Lower leg skin (tissue), 4 donors: ENCODE measurements at regions not wholly inside any gene's neighbourhood (a gene's known extent, or its start where the extent isn't known, plus 50 kb on each side); places are given as distances from the start of the nearest gene placed in this dataset.

ENCODE experiments used
- DNase-seq, 2 donors: peaks; one replicate each; pipeline ENCODE4 v3.0.0-alpha.2; 2019; ENCODE audit warnings: low spot score in 2 of 2
- H3K4me3 ChIP-seq: fragments of 200-600 bp; sonication (generic); 2 replicates; pipeline ENCODE4 v1.5.1; 2017; ENCODE audit warnings: mild to moderate bottlenecking, low read depth; ENCODE audit not compliant: poor library complexity, severe bottlenecking
- POLR2A ChIP-seq, 2 donors: fragments of 450-650 bp; IDR thresholded peaks; one replicate each; pipeline ENCODE4 v1.6.1; 2016 to 2017; ENCODE audit warnings: antibody characterized with exemption in 2 of 2, mild to moderate bottlenecking in 1 of 2, moderate library complexity in 1 of 2
- WGBS, 2 donors: methylation state at CpG; one replicate each; pipeline ENCODE4 v1.1.5; 2018; 5-methylcytosine and 5-hydroxymethylcytosine counted together
- intact Hi-C: fragments of 100-400 bp; cut with DNase I; formaldehyde crosslinking; loops from one replicate; pipeline ENCODE4 v1.15.0; 2023; ENCODE audit warnings: low total_unique reads
- TF ChIP-seq, protein P1 (sequence below), 3 donors: fragments of 450-650 bp; IDR thresholded peaks; one replicate each; pipeline ENCODE4 v1.5.1; 2016; ENCODE audit warnings: antibody characterized with exemption in 3 of 3, mild to moderate bottlenecking in 3 of 3, moderate library complexity in 2 of 3

DNA sequence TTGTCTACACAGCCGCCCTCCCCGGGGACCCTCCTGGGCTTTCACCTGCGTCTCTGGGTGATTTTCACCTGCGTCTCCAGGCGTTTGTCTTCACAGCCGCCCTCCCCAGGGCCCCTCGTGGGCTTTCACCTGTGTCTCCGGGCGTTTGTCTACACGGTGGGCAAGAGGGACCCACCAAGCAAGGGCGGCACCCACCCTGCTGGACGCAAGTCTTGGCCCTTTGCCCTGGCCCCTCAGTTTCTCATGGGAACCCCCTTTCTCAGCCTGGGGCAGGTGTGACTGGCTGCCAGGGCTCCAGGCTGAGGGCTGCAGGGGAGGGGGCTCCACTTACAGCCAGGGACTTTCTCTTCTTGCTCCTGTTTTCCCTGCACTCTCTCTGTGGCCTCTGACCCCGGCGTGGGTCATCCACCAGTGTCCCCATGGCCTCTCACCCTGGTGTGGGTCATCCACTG lies 68.6 kb upstream of the GALNT9 start:
- DNase-seq, result no peak

DNA sequence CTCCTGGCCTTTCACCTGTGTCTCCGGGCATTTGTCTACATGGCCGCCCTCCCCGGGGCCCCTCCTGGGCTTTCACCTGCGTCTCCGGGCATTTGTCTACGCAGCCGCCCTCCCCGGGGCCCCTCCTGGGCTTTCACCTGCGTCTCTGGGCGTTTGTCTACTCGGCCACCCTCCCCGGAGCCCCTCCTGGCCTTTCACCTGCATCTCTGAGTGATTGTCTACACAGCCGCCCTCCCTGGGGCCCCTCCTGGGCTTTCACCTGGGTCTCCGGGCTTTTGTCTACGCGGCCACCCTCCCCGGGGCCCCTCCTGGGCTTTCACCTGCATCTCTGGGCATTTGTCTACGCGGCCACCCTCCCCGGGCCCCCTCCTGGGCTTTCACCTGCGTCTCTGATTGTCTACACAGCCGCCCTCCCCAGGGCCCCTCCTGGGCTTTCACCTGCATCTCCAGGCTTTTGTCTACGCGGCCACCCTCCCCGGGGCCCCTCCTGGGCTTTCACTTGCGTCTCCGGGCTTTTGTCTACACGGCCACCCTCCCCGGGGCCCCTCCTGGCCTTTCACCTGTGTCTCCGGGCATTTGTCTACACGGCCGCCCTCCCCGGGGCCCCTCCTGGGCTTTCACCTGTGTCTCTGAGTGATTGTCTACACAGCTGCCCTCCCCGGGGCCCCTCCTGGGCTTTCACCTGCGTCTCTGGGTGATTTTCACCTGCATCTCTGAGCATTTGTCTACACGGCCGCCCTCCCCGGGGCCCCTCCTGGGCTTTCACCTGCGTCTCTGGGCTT lies 68.0 kb upstream of the GALNT9 start:
- no peak for DNase-seq
- 31% methylated on average over 39 of the region's 39 CpGs for WGBS, 2 donors
- H3K4me3 ChIP-seq, result no peak overlapping the region
- TF ChIP-seq POLR2A (IDR thresholded peaks at IDR 0.05), result no peak
- TF ChIP-seq, protein P1, sequence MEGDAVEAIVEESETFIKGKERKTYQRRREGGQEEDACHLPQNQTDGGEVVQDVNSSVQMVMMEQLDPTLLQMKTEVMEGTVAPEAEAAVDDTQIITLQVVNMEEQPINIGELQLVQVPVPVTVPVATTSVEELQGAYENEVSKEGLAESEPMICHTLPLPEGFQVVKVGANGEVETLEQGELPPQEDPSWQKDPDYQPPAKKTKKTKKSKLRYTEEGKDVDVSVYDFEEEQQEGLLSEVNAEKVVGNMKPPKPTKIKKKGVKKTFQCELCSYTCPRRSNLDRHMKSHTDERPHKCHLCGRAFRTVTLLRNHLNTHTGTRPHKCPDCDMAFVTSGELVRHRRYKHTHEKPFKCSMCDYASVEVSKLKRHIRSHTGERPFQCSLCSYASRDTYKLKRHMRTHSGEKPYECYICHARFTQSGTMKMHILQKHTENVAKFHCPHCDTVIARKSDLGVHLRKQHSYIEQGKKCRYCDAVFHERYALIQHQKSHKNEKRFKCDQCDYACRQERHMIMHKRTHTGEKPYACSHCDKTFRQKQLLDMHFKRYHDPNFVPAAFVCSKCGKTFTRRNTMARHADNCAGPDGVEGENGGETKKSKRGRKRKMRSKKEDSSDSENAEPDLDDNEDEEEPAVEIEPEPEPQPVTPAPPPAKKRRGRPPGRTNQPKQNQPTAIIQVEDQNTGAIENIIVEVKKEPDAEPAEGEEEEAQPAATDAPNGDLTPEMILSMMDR (IDR thresholded peaks at IDR 0.05), result no peak
- intact Hi-C loops, result no loop called here

More for the DNA sequence above, 68.6 kb upstream of the GALNT9 start:
- H3K4me3 ChIP-seq, result no peak overlapping the region
- intact Hi-C loops, result no loop called here
- 39 to 55% methylated on average over 14 of the region's 14 CpGs for WGBS, 2 donors
- TF ChIP-seq, protein P1 (IDR thresholded peaks at IDR 0.05), result no peak
- no peak for TF ChIP-seq POLR2A (IDR thresholded peaks at IDR 0.05)

DNA sequence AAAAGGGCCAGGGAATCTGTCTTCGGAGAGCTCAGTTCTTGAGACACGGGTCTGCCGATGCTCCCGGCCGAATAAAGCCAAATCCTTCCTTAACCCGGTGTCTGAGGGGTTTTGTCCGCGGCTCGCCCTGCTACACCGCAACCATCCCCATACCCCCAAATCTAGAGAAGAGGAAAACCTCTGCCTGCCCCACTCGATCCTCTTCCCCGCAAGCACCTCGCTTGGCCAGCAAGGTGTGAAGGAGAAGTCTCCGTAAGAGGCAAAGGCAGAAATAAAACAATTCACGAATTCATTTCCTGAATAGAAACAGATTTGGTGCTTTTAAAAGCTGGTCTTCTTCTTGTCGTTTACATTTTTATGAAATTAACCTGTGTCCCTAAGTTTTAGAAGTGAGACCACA lies 67.3 kb upstream of the GALNT9 start:
- WGBS, 2 donors, result 71 to 73% methylated on average over 16 of the region's 16 CpGs

DNA sequence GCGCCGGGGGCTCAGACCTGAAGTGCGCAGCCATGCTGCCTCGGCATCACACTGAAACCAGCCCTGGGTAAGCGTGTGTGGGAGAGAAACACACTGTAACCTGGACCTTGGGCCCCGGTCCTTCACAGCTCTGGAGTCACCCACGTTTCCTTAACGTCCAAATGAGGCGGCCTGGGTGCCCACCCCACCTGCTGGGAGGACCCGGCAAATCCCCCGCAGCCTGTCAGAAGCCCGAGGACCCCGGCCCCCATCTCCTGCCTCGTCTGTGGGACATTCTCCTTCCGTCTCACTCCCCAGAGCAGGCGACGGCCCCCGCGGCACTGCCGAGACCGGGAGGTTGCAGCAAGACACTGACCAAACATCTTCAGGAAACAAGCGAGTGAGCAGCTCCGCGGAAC lies 66.5 kb upstream of the GALNT9 start:
- DNase-seq, result peak in 1 of 2 donors; percentile 84
- WGBS, 2 donors, result 72 to 78% methylated on average over 23 to 24 of the region's 24 CpGs
- no peak overlapping the region for H3K4me3 ChIP-seq
- intact Hi-C loops, result no loop called here
- no peak for TF ChIP-seq POLR2A (IDR thresholded peaks at IDR 0.05)
- TF ChIP-seq, protein P1 (IDR thresholded peaks at IDR 0.05), result no peak

More for the DNA sequence above, 67.3 kb upstream of the GALNT9 start:
- intact Hi-C loops, result no loop called here
- no peak overlapping the region for H3K4me3 ChIP-seq
- DNase-seq, result no peak
- TF ChIP-seq, protein P1 (IDR thresholded peaks at IDR 0.05), result no peak
- no peak for TF ChIP-seq POLR2A (IDR thresholded peaks at IDR 0.05)

DNA sequence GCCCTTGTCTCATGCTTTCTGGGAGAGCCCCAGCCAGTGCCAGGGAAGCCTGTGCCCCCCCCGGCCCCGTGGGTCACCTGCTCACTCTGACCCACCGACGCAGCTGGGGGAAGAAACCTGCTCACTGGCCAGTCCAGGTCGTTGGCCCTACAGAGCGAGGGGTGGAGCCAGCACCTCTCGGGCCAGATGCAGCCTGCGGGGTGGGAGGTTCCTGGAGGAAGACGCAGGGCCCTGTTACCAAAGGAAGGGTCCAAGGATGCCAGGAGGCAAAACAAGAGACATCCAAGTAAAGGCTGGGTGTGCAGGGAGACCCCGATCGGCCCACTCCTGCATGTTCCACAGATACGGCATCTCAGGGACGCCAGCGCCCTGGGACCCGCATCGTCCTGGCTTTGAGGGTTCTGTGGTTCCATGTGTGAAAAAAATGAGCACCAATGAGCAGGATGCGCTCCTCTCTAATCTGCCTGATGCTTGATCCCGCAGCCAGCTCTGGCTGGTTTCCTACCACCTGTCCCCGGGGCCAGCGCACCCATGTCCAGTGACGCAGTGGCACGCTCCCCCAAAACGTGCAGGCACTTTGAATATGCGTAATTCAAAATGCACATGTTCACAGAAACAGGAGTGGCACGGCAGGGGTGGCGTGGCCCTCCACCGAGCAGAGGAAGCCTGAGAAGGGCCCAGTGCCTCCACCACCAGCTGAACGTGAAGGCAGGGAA lies 66.0 kb upstream of the GALNT9 start:
- no peak overlapping the region for H3K4me3 ChIP-seq
- no peak for TF ChIP-seq POLR2A (IDR thresholded peaks at IDR 0.05)
- TF ChIP-seq, protein P1 (IDR thresholded peaks at IDR 0.05), result no peak
- peak in 1 of 2 donors; percentile 82 for DNase-seq
- 71 to 72% methylated on average over 24 to 28 of the region's 28 CpGs for WGBS, 2 donors
- intact Hi-C loops, result no loop called here
